Breast epithelium (tissue), 3 donors: ENCODE measurements at regions not wholly inside any gene's neighbourhood (a gene's known extent, or its start where the extent isn't known, plus 50 kb on each side); places are given as distances from the start of the nearest gene placed in this dataset.

Experiments used
- CTCF ChIP-seq, 3 donors: fragments of 450-650 bp; IDR thresholded peaks; one replicate each; pipeline ENCODE4 v1.5.1; 2016 to 2017; ENCODE audit warnings: antibody characterized with exemption in 3 of 3, mild to moderate bottlenecking in 3 of 3, moderate library complexity in 3 of 3
- POLR2A ChIP-seq: fragments of 450-650 bp; IDR thresholded peaks from one replicate; pipeline ENCODE4 v1.6.1; 2016; ENCODE audit warnings: antibody characterized with exemption, mild to moderate bottlenecking, moderate library complexity
- POLR2AphosphoS5 ChIP-seq, 3 donors: sonication (generic); formaldehyde crosslinking; IDR thresholded peaks; one replicate each; pipeline ENCODE4 v1.6.1; 2017; ENCODE audit warnings: antibody characterized with exemption in 3 of 3

DNA sequence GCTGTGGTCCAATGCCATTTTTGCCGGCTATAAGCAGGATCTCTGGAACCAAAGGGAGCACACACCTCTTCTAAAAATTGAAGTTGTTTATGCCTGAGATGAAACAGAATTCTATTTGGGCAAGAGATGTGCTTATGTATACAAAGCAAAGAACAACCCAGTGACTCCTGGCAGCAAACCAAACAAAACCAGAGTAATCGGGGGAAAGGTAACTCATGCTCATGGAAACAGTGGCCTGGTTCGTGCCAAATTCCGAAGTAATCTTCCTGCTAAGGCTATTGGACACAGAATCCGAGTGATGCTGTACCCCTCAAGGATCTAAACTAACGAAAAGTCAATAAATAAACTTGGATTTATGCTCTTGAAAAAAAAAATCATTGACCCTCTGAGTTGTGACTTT is 178.7 kb downstream of the CEMIP2 start:
- TF ChIP-seq CTCF (IDR thresholded peaks at IDR 0.05) (no peak), POLR2A (no peak), POLR2AphosphoS5 (IDR thresholded peaks at IDR 0.05) (no peak)
